Ascending aorta (tissue), 2 donors: ENCODE measurements at regions not wholly inside any gene's neighbourhood (a gene's known extent, or its start where the extent isn't known, plus 50 kb on each side); places are given as distances from the start of the nearest gene placed in this dataset.

ENCODE experiments used
- DNase-seq, 2 donors: peaks; one replicate each; pipeline ENCODE4 v3.0.0-alpha.2; 2019; ENCODE audit warnings: low spot score in 2 of 2
- H3K27ac ChIP-seq, 2 donors: fragments of 200-600 bp; sonication (generic); one replicate each; pipeline ENCODE4 v1.5.1; 2016 to 2017; ENCODE audit warnings: mild to moderate bottlenecking in 1 of 2
- H3K27me3 ChIP-seq: fragments of 200-600 bp; sonication (generic); one replicate; pipeline ENCODE4 v1.5.1; 2017
- H3K36me3 ChIP-seq, 2 donors: fragments of 200-600 bp; sonication (generic); one replicate each; pipeline ENCODE4 v1.5.1; 2016
- H3K4me1 ChIP-seq, 2 donors: fragments of 200-600 bp; sonication (generic); one replicate each; pipeline ENCODE4 v1.5.1; 2016 to 2017; ENCODE audit warnings: mild to moderate bottlenecking in 1 of 2
- H3K4me3 ChIP-seq, 2 donors: fragments of 200-600 bp; sonication (generic); one replicate each; pipeline ENCODE4 v1.5.1; 2016 to 2017; ENCODE audit warnings: mild to moderate bottlenecking in 1 of 2
- H3K9me3 ChIP-seq, 2 donors: fragments of 200-600 bp; sonication (generic); one replicate each; pipeline ENCODE4 v1.5.1; 2016
- intact Hi-C: fragments of 100-400 bp; cut with DNase I; formaldehyde crosslinking; loops from one replicate; pipeline ENCODE4 v1.15.1; 2023
- TF ChIP-seq, protein P1 (sequence below), 3 experiments: fragments of 200-600 bp in 2 of 3; fragments of 450-650 bp in 1 of 3; sonication (generic) in 2 of 3; IDR thresholded peaks; one replicate each; pipeline ENCODE4 v1.5.1; 2016 to 2019; ENCODE audit warnings: antibody characterized with exemption in 3 of 3, mild to moderate bottlenecking in 1 of 3, moderate library complexity in 1 of 3

DNA sequence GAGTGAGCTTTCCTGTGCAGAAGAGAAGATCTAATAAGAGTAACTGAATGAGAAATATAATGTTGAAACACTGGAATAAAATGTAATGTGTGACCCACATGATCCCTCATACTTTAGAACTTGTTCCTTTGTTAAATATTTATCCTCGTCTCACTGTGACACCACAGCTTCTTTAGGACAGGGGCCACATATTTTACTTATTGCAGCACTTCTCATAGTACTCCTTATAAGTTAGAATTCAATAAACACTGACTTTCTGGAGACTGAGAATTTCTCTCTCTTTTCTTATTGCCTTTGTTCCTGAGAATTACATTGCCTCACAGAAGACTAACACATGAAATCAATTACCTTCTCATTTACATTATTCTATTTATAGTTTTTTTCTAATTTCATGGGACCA lies 1234.6 kb upstream of the CHAC2 start:
- H3K4me3 ChIP-seq: no peak overlapping the region
- no peaks in the 10 kb centered on the region for H3K36me3 ChIP-seq
- no peak overlapping the region for H3K27ac ChIP-seq
- H3K9me3 ChIP-seq: no peaks in the 10 kb centered on the region
- TF ChIP-seq, protein P1, sequence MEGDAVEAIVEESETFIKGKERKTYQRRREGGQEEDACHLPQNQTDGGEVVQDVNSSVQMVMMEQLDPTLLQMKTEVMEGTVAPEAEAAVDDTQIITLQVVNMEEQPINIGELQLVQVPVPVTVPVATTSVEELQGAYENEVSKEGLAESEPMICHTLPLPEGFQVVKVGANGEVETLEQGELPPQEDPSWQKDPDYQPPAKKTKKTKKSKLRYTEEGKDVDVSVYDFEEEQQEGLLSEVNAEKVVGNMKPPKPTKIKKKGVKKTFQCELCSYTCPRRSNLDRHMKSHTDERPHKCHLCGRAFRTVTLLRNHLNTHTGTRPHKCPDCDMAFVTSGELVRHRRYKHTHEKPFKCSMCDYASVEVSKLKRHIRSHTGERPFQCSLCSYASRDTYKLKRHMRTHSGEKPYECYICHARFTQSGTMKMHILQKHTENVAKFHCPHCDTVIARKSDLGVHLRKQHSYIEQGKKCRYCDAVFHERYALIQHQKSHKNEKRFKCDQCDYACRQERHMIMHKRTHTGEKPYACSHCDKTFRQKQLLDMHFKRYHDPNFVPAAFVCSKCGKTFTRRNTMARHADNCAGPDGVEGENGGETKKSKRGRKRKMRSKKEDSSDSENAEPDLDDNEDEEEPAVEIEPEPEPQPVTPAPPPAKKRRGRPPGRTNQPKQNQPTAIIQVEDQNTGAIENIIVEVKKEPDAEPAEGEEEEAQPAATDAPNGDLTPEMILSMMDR (IDR thresholded peaks at IDR 0.05): no peak
- H3K27me3 ChIP-seq: no peaks in the 10 kb centered on the region
- no peak for DNase-seq
- H3K4me1 ChIP-seq: no peaks in the 10 kb centered on the region
- intact Hi-C loops: no loop called here

DNA sequence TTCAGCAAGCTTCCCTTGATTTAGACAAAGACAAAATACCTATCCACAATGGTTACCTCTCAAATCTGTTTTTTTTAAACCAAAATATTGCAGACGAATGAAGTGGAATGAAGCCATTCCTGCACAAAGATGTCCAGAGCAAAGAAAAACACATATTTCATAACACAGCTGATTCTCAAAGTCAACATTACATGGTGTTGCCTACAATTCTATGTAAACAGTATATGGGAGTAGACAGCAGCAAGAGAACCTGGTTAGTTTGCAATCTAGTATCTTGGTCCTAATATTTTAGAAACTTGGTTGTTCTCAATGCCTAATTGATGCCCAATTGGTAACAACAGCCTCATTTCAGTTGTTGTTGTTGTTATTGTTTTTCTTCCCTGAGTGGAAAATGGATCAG lies 1240.9 kb upstream of the CHAC2 start:
- no peaks in the 10 kb centered on the region for H3K9me3 ChIP-seq
- no peak overlapping the region for H3K4me3 ChIP-seq
- H3K4me1 ChIP-seq: no peaks in the 10 kb centered on the region
- intact Hi-C loops: no loop called here
- no peaks in the 10 kb centered on the region for H3K27me3 ChIP-seq
- no peak overlapping the region for H3K27ac ChIP-seq
- TF ChIP-seq, protein P1 (IDR thresholded peaks at IDR 0.05): no peak
- no peak for DNase-seq
- H3K36me3 ChIP-seq: no peaks in the 10 kb centered on the region

DNA sequence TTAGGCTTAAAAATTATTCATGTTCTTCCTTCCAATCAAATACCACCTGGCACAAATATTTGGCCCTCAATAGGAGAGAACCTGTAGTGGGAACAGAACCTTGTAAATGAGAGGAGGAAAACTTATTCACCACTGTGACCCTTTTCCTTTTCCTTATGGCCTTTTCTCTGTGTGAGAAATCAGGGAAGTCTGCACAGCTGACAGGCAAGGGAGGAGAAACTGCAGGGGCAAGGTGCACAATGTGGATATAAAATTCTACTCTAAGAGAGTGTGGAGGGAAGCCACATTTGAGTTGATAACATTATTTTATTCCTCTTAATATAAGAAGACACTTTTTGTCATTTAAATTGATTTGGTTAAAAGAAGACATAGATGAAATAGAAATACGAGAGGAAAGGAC lies 1247.0 kb upstream of the CHAC2 start:
- DNase-seq: no peak
- no peaks in the 10 kb centered on the region for H3K27me3 ChIP-seq
- no peaks in the 10 kb centered on the region for H3K9me3 ChIP-seq
- no peaks in the 10 kb centered on the region for H3K36me3 ChIP-seq
- TF ChIP-seq, protein P1 (IDR thresholded peaks at IDR 0.05): no peak
- H3K27ac ChIP-seq: no peak overlapping the region
- no peaks in the 10 kb centered on the region for H3K4me1 ChIP-seq
- intact Hi-C loops: no loop called here
- no peak overlapping the region for H3K4me3 ChIP-seq

DNA sequence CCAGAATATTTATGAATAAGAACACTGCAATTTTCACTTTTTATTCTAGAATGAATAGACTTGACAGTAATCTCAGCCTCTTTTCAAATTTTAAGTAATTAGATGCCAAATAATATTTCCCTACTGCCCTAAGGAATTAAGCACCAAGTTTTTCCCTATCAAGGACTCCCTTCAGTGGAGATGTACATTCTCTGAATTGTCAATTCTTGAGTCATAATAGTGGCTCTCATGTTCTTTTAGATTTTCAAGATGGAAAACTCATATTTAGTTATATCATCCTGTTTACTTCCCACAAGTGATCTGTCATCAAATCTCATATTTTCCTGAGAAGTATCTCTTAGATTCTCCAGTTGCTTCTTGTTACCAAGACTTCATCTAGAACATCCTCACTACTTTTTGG lies 1248.9 kb upstream of the CHAC2 start:
- TF ChIP-seq, protein P1 (IDR thresholded peaks at IDR 0.05): no peak
- Histone ChIP-seq H3K4me3 (no peak overlapping the region), H3K4me1 (no peaks in the 10 kb centered on the region), H3K9me3 (no peaks in the 10 kb centered on the region), H3K36me3 (no peaks in the 10 kb centered on the region), H3K27ac (no peak overlapping the region), H3K27me3 (no peaks in the 10 kb centered on the region)
- intact Hi-C loops: no loop called here
- no peak for DNase-seq

DNA sequence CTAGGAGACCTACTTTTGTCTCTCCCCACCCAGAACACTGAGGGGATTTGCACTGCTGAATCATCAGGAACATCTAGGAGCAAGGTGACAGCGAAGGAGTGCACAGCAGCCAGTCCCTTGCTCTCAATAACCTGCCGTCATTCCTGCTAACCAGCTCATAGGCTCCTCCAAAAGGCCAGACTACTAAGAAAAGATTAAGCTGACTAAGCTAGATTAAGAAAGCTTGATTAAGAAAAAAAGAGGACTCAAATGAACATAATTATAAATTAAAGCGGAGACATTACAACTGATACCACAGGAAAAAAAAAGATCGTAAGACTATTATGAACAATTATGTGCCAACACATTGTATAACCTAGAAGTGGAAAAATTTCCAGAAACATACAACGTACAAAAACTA lies 1254.8 kb upstream of the CHAC2 start:
- Histone ChIP-seq H3K27me3 (no peaks in the 10 kb centered on the region), H3K4me1 (no peaks in the 10 kb centered on the region), H3K36me3 (no peaks in the 10 kb centered on the region), H3K27ac (no peak overlapping the region), H3K4me3 (no peak overlapping the region), H3K9me3 (no peaks in the 10 kb centered on the region)
- TF ChIP-seq, protein P1 (IDR thresholded peaks at IDR 0.05): no peak
- intact Hi-C loops: no loop called here
- no peak for DNase-seq

DNA sequence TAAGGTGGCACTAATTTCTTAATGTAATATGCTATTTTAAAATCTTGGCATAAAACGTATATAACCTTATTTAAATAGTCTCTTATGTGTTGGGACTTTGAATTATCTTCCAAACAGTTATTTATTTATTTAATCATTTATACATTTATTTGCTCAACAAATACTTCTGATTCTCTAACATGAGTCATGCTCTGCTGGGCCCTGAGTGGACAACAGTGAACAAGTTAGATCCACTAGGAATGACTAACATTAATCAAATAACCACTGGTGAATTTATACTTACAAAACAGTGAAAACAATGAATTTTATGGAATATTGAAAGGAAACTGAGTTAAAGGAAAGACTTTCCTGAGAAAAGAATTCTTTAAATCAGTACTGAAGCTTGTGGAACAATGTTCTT lies 1257.2 kb upstream of the CHAC2 start:
- Histone ChIP-seq H3K27ac (no peak overlapping the region), H3K36me3 (no peaks in the 10 kb centered on the region), H3K27me3 (no peaks in the 10 kb centered on the region), H3K4me1 (no peaks in the 10 kb centered on the region), H3K9me3 (no peaks in the 10 kb centered on the region), H3K4me3 (no peak overlapping the region)
- no peak for DNase-seq
- intact Hi-C loops: no loop called here
- TF ChIP-seq, protein P1 (IDR thresholded peaks at IDR 0.05): no peak
